GM23338 (cell line): ENCODE measurements at regions not wholly inside any gene's neighbourhood (a gene's known extent, or its start where the extent isn't known, plus 50 kb on each side); places are given as distances from the start of the nearest gene placed in this dataset.

ENCODE experiments used
- ATAC-seq: fragments of 200-7000 bp; cut with Tn5 transposase; 3 replicates; pipeline ENCODE4 v1.9.1; 2020
- DNase-seq: peaks from one replicate; pipeline ENCODE4 v3.0.0-alpha.2; 2015; ENCODE audit warnings: low spot score
- H2AFZ ChIP-seq: fragments of 200-600 bp; sonication (generic); 2 replicates; pipeline ENCODE4 v1.8.0; 2016; ENCODE audit warnings: antibody characterized with exemption, mild to moderate bottlenecking, moderate library complexity
- H3F3A ChIP-seq: fragments of 200-600 bp; sonication (generic); replicated peaks from 2 replicates; pipeline ENCODE4 v1.8.0; 2017; ENCODE audit warnings: antibody characterized with exemption, mixed run types, low read depth
- H3K27ac ChIP-seq: fragments of 200-600 bp; sonication (generic); 2 replicates; pipeline ENCODE4 v1.6.1; 2016; ENCODE audit warnings: low read depth
- H3K27me3 ChIP-seq: fragments of 200-600 bp; sonication (generic); 2 replicates; pipeline ENCODE4 v1.8.0; 2016; ENCODE audit warnings: mild to moderate bottlenecking, mixed run types, moderate library complexity; ENCODE audit not compliant: insufficient read depth
- H3K36me3 ChIP-seq: fragments of 200-600 bp; sonication (generic); 2 replicates; pipeline ENCODE4 v1.8.0; 2016; ENCODE audit warnings: mild to moderate bottlenecking; ENCODE audit not compliant: insufficient read depth
- H3K4me1 ChIP-seq: fragments of 200-600 bp; sonication (generic); 2 replicates; pipeline ENCODE4 v1.8.0; 2016; ENCODE audit warnings: mild to moderate bottlenecking, moderate library complexity; ENCODE audit not compliant: insufficient read depth
- H3K4me2 ChIP-seq: fragments of 200-600 bp; sonication (generic); 2 replicates; pipeline ENCODE4 v1.7.1; 2017; ENCODE audit warnings: mixed run types
- H3K4me3 ChIP-seq: fragments of 200-600 bp; sonication (generic); 2 replicates; pipeline ENCODE4 v1.6.1; 2016; ENCODE audit warnings: mixed run types
- H3K79me2 ChIP-seq: fragments of 200-600 bp; sonication (generic); replicated peaks from 2 replicates; pipeline ENCODE4 v1.8.0; 2017; ENCODE audit warnings: mild to moderate bottlenecking; ENCODE audit not compliant: insufficient read depth
- H3K9me2 ChIP-seq: fragments of 200-600 bp; sonication (generic); 2 replicates; pipeline ENCODE4 v1.8.0; 2017; ENCODE audit not compliant: insufficient read depth
- H4K20me1 ChIP-seq: fragments of 200-600 bp; sonication (generic); replicated peaks from 2 replicates; pipeline ENCODE4 v1.8.0; 2017; ENCODE audit warnings: mild to moderate bottlenecking; ENCODE audit not compliant: insufficient read depth
- H3K27ac Mint-ChIP-seq: 2 replicates; pipeline ENCODE4 v1.8.0; 2020; ENCODE audit warnings: inconsistent platforms, mild to moderate bottlenecking, moderate library complexity, mixed read lengths
- H3K27me3 Mint-ChIP-seq: 3 replicates; pipeline ENCODE4 v1.8.0; 2022; ENCODE audit warnings: low read depth, mild to moderate bottlenecking, moderate library complexity, mixed read lengths, inconsistent platforms; ENCODE audit not compliant: insufficient read depth, poor library complexity
- H3K36me3 Mint-ChIP-seq: 3 replicates; pipeline ENCODE4 v1.8.0; 2021; ENCODE audit warnings: low read depth, mild to moderate bottlenecking, inconsistent platforms, moderate library complexity, mixed read lengths
- H3K4me1 Mint-ChIP-seq: 3 replicates; pipeline ENCODE4 v1.8.0; 2020; ENCODE audit warnings: mild to moderate bottlenecking, inconsistent platforms, mixed read lengths
- H3K4me3 Mint-ChIP-seq: 3 replicates; pipeline ENCODE4 v1.8.0; 2021; ENCODE audit warnings: moderate library complexity, mild to moderate bottlenecking, inconsistent platforms, mixed read lengths
- H3K9me3 Mint-ChIP-seq: 3 replicates; pipeline ENCODE4 v1.8.0; 2020; ENCODE audit warnings: moderate library complexity, mild to moderate bottlenecking, inconsistent platforms, mixed read lengths
- CREB1 ChIP-seq: fragments of 250-450 bp; sonication (Bioruptor Pico); IDR thresholded peaks from 2 replicates; pipeline ENCODE4 v1.5.0; 2020; ENCODE audit warnings: low read depth, mild to moderate bottlenecking, moderate library complexity
- EZH2phosphoT487 ChIP-seq: fragments of 200-600 bp; sonication (generic); IDR thresholded peaks from one replicate; pipeline ENCODE4 v1.8.1; 2018; ENCODE audit warnings: antibody characterized with exemption; ENCODE audit not compliant: unreplicated experiment
- NANOG ChIP-seq: IDR thresholded peaks from 2 replicates; pipeline ENCODE4 v1.6.1; 2016; ENCODE audit warnings: antibody characterized with exemption, borderline replicate concordance
- POLR2AphosphoS5 ChIP-seq: IDR thresholded peaks from 2 replicates; pipeline ENCODE4 v1.6.1; 2016; ENCODE audit warnings: antibody characterized with exemption, low read depth
- ZNF114 ChIP-seq: fragments of 250-450 bp; sonication (Bioruptor Pico); IDR thresholded peaks from 2 replicates; pipeline ENCODE4 v1.5.0; 2020; ENCODE audit warnings: mild to moderate bottlenecking, moderate library complexity
- TF ChIP-seq, protein P1 (sequence below): IDR thresholded peaks from one replicate; pipeline ENCODE4 v1.6.1; 2018; ENCODE audit warnings: antibody characterized with exemption; ENCODE audit not compliant: unreplicated experiment
- TF ChIP-seq, protein P2 (sequence below), 2 experiments: fragments of 200-600 bp in 1 of 2; sonication (generic) in 1 of 2; conservative IDR thresholded peaks; 2 replicates each; pipeline versions ENCODE4 v1.5.1 to v1.6.1; 2016 to 2017; ENCODE audit warnings: antibody characterized with exemption in 2 of 2, low read depth in 2 of 2, mild to moderate bottlenecking in 2 of 2, moderate library complexity in 1 of 2

DNA sequence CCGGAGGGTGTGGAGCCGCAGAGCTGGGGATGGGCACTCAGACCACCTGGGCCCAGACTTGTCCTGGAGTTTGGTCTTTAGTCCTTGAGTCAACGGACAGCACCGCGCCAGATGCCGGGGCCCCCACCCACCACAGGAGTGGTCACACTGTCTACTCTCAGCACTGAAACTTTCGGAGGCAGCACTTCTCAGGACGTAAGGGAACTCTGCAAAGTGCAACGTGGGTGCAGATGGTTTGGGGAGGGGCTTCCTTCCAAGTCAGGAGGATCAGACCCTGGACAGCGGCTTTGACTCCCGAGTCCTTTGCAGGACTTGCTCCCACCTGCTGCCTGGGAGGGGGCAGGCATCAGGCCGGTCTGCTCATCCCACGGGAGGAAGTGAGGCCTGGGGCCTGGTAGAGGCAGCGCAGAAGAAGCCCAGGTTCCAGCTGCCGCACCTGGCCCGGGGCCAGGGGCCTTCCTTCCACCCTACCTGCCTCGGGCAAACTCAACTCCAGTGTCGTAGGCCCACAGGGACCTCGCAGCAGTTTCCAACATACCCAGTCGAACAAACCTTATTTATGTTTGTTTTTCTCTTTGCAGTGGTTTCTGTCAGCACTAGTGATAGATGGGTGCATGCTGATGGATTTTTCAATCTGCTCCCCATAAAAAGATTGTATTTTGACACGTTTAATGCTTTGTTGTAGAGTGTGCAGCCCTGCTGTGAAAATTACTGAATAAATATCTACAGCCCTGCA lies 149.8 kb upstream of the PPP1R26 start:
- ATAC-seq (peak; percentile 94), DNase-seq (peak; percentile 75)
- no peak overlapping the region for H2AFZ ChIP-seq
- H4K20me1 ChIP-seq: no peaks in the 10 kb centered on the region
- no peaks in the 10 kb centered on the region for H3K79me2 ChIP-seq
- no peaks in the 10 kb centered on the region for H3K27me3 ChIP-seq
- H3K4me3 ChIP-seq: no peak overlapping the region
- no peaks in the 10 kb centered on the region for H3K36me3 ChIP-seq
- Mint-ChIP-seq H3K36me3 (peaks cover 7% of the 10 kb centered on the region), H3K27me3 (peaks cover 4% of the 10 kb centered on the region), H3K4me3 (no peak overlapping the region), H3K4me1 (peaks cover 6% of the 10 kb centered on the region), H3K27ac (no peak overlapping the region), H3K9me3 (peaks cover 18% of the 10 kb centered on the region)
- H3K4me2 ChIP-seq: no peak overlapping the region
- no peak overlapping the region for H3K27ac ChIP-seq
- peaks cover 10% of the 10 kb centered on the region; the same call in 1 of the 2 replicates for H3K9me2 ChIP-seq
- H3F3A ChIP-seq: no peaks in the 10 kb centered on the region
- TF ChIP-seq CREB1 (CRISPR knock-in tag) (no peak), ZNF114 (CRISPR knock-in tag) (no peak)
- TF ChIP-seq, protein P1, sequence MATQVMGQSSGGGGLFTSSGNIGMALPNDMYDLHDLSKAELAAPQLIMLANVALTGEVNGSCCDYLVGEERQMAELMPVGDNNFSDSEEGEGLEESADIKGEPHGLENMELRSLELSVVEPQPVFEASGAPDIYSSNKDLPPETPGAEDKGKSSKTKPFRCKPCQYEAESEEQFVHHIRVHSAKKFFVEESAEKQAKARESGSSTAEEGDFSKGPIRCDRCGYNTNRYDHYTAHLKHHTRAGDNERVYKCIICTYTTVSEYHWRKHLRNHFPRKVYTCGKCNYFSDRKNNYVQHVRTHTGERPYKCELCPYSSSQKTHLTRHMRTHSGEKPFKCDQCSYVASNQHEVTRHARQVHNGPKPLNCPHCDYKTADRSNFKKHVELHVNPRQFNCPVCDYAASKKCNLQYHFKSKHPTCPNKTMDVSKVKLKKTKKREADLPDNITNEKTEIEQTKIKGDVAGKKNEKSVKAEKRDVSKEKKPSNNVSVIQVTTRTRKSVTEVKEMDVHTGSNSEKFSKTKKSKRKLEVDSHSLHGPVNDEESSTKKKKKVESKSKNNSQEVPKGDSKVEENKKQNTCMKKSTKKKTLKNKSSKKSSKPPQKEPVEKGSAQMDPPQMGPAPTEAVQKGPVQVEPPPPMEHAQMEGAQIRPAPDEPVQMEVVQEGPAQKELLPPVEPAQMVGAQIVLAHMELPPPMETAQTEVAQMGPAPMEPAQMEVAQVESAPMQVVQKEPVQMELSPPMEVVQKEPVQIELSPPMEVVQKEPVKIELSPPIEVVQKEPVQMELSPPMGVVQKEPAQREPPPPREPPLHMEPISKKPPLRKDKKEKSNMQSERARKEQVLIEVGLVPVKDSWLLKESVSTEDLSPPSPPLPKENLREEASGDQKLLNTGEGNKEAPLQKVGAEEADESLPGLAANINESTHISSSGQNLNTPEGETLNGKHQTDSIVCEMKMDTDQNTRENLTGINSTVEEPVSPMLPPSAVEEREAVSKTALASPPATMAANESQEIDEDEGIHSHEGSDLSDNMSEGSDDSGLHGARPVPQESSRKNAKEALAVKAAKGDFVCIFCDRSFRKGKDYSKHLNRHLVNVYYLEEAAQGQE: peak; percentile 85
- no peaks in the 10 kb centered on the region for H3K4me1 ChIP-seq

DNA sequence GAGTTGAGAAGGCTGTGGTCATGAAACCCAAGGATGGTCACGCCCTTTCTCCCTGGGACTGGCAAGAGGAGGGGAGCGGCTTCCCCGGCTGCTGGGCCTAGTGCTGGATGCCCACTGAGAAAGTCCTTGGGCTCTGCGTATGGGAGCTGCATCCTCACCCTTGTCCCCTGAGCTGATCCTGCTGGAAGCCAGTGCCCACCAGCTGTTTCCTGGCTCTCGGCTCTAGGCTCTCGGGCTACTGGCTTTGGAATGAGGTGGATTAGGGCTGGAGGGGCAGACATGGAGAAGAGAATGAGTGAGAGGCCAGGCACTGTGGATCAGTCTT lies 149.3 kb upstream of the PPP1R26 start:
- peaks cover 10% of the 10 kb centered on the region; the same call in 1 of the 2 replicates for H3K9me2 ChIP-seq
- Mint-ChIP-seq H3K27me3 (peaks cover 4% of the 10 kb centered on the region), H3K27ac (no peak overlapping the region), H3K4me3 (no peak overlapping the region), H3K4me1 (peaks cover 6% of the 10 kb centered on the region), H3K9me3 (peaks cover 18% of the 10 kb centered on the region), H3K36me3 (peaks cover 7% of the 10 kb centered on the region)
- no peak overlapping the region for H2AFZ ChIP-seq
- ATAC-seq (no peak), DNase-seq (no peak)
- no peaks in the 10 kb centered on the region for H3K36me3 ChIP-seq
- H3K4me3 ChIP-seq: no peak overlapping the region
- TF ChIP-seq POLR2AphosphoS5: no peak
- TF ChIP-seq EZH2phosphoT487: no peak
- TF ChIP-seq NANOG: no peak
- TF ChIP-seq, protein P2, sequence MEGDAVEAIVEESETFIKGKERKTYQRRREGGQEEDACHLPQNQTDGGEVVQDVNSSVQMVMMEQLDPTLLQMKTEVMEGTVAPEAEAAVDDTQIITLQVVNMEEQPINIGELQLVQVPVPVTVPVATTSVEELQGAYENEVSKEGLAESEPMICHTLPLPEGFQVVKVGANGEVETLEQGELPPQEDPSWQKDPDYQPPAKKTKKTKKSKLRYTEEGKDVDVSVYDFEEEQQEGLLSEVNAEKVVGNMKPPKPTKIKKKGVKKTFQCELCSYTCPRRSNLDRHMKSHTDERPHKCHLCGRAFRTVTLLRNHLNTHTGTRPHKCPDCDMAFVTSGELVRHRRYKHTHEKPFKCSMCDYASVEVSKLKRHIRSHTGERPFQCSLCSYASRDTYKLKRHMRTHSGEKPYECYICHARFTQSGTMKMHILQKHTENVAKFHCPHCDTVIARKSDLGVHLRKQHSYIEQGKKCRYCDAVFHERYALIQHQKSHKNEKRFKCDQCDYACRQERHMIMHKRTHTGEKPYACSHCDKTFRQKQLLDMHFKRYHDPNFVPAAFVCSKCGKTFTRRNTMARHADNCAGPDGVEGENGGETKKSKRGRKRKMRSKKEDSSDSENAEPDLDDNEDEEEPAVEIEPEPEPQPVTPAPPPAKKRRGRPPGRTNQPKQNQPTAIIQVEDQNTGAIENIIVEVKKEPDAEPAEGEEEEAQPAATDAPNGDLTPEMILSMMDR (conservative IDR thresholded peaks at IDR 0.05; ENCODE audit: low read depth in 2 of 2): no peak
- TF ChIP-seq, protein P1: no peak
- H3K4me2 ChIP-seq: no peak overlapping the region
- no peaks in the 10 kb centered on the region for H3F3A ChIP-seq
- no peaks in the 10 kb centered on the region for H3K79me2 ChIP-seq
- H4K20me1 ChIP-seq: no peaks in the 10 kb centered on the region
- no peaks in the 10 kb centered on the region for H3K4me1 ChIP-seq
- H3K27ac ChIP-seq: no peak overlapping the region
- no peaks in the 10 kb centered on the region for H3K27me3 ChIP-seq
